HEK293 (cell line): ENCODE measurements at regions not wholly inside any gene's neighbourhood (a gene's known extent, or its start where the extent isn't known, plus 50 kb on each side); places are given as distances from the start of the nearest gene placed in this dataset.
"Not testable (repeated sequence)": the region's sequence is repeated elsewhere in the genome, so short reads cannot be mapped to it uniquely, and the experiment has no call there.

ENCODE experiments used
- CTCF ChIA-PET: fragments of 350-600 bp; formaldehyde crosslinking; extraction: SDS; loops from one replicate; lab custom pipeline; 2021; ENCODE audit warnings: antibody characterized with exemption; lab: Yijun Ruan, JAX
- POLR2A ChIA-PET: fragments of 300-600 bp; formaldehyde crosslinking; extraction: SDS; loops from one replicate; lab custom pipeline; 2020; ENCODE audit warnings: antibody characterized with exemption, inconsistent platforms; lab: Yijun Ruan, JAX
- H3K27ac ChIP-seq: fragments of 200-500 bp; sonication (Bioruptor generic); 2 replicates; pipeline ENCODE4 v1.5.1; 2014; ENCODE audit warnings: low read depth, low read length, control low read depth, inconsistent platforms; ENCODE audit errors: extremely low read depth
- H3K36me3 ChIP-seq, 2 experiments: fragments of 200-500 bp in 1 of 2; sonication (Bioruptor generic) in 1 of 2; 1 replicate in 1 of 2; 2 replicates in 1 of 2; pipeline ENCODE4 v1.5.1; 2014 to 2017; ENCODE audit warnings: inconsistent platforms in 2 of 2, low read length in 2 of 2; ENCODE audit not compliant: control insufficient read depth in 2 of 2, insufficient read depth in 1 of 2
- H3K4me1 ChIP-seq: fragments of 200-500 bp; sonication (Bioruptor generic); 2 replicates; pipeline ENCODE4 v1.5.1; 2014; ENCODE audit warnings: mild to moderate bottlenecking, low read length, inconsistent platforms; ENCODE audit not compliant: control insufficient read depth, insufficient read depth
- H3K4me3 ChIP-seq: 2 replicates; pipeline ENCODE4 v1.5.1; 2011; ENCODE audit warnings: low read depth, mild to moderate bottlenecking, control low read depth, low read length, moderate library complexity
- H3K9me3 ChIP-seq: fragments of 200-500 bp; sonication (Bioruptor generic); 2 replicates; pipeline ENCODE4 v1.5.1; 2014; ENCODE audit warnings: low read depth, low read length, inconsistent platforms; ENCODE audit not compliant: control insufficient read depth, insufficient read depth
- GFI1B ChIP-seq: fragments of 450-650 bp; formaldehyde crosslinking; IDR thresholded peaks from 2 replicates; pipeline ENCODE4 v1.5.1; 2016; ENCODE audit warnings: missing biosample characterization, missing genetic modification characterization
- ZBTB21 ChIP-seq: fragments of 450-650 bp; formaldehyde crosslinking; IDR thresholded peaks from 2 replicates; pipeline ENCODE4 v1.5.1; 2017; ENCODE audit warnings: missing biosample characterization, missing genetic modification characterization
- ZBTB8A ChIP-seq: fragments of 450-650 bp; formaldehyde crosslinking; IDR thresholded peaks from 2 replicates; pipeline ENCODE4 v1.5.1; 2016; ENCODE audit warnings: missing biosample characterization, missing genetic modification characterization
- ZNF140 ChIP-seq: fragments of 450-650 bp; formaldehyde crosslinking; IDR thresholded peaks from 2 replicates; pipeline ENCODE4 v1.5.1; 2016; ENCODE audit warnings: missing biosample characterization, missing genetic modification characterization
- ZNF202 ChIP-seq: fragments of 450-650 bp; formaldehyde crosslinking; IDR thresholded peaks from 2 replicates; pipeline ENCODE4 v1.5.1; 2016; ENCODE audit warnings: missing biosample characterization, missing genetic modification characterization, borderline replicate concordance
- ZNF266 ChIP-seq: fragments of 450-650 bp; formaldehyde crosslinking; IDR thresholded peaks from 2 replicates; pipeline ENCODE4 v1.5.1; 2016; ENCODE audit warnings: missing biosample characterization, missing genetic modification characterization, low read depth
- ZNF292 ChIP-seq: fragments of 450-650 bp; formaldehyde crosslinking; IDR thresholded peaks from 2 replicates; pipeline ENCODE4 v1.5.1; 2016; ENCODE audit warnings: low read depth, missing biosample characterization, missing genetic modification characterization, borderline replicate concordance
- ZNF394 ChIP-seq: fragments of 450-650 bp; formaldehyde crosslinking; IDR thresholded peaks from 2 replicates; pipeline ENCODE4 v1.5.1; 2016; ENCODE audit warnings: missing biosample characterization, missing genetic modification characterization, mild to moderate bottlenecking, moderate library complexity, borderline replicate concordance
- ZNF426 ChIP-seq: fragments of 450-650 bp; formaldehyde crosslinking; IDR thresholded peaks from 2 replicates; pipeline ENCODE4 v1.5.1; 2017; ENCODE audit warnings: missing biosample characterization, missing genetic modification characterization, mild to moderate bottlenecking, inconsistent platforms, moderate library complexity
- ZNF433 ChIP-seq: fragments of 450-650 bp; formaldehyde crosslinking; IDR thresholded peaks from 2 replicates; pipeline ENCODE4 v1.5.1; 2016; ENCODE audit warnings: missing biosample characterization, missing genetic modification characterization, low read depth
- ZNF510 ChIP-seq: fragments of 450-650 bp; formaldehyde crosslinking; IDR thresholded peaks from 2 replicates; pipeline ENCODE4 v1.5.1; 2018; ENCODE audit warnings: mild to moderate bottlenecking, missing genetic modification characterization, missing biosample characterization; ENCODE audit not compliant: insufficient replicate concordance
- ZNF529 ChIP-seq: fragments of 450-650 bp; formaldehyde crosslinking; IDR thresholded peaks from 2 replicates; pipeline ENCODE4 v1.5.1; 2017; ENCODE audit warnings: missing genetic modification characterization, missing biosample characterization; ENCODE audit not compliant: insufficient replicate concordance
- ZNF555 ChIP-seq: fragments of 450-650 bp; formaldehyde crosslinking; conservative IDR thresholded peaks from 2 replicates; pipeline ENCODE4 v1.5.1; 2017; ENCODE audit warnings: missing biosample characterization, mild to moderate bottlenecking, missing genetic modification characterization, inconsistent platforms
- ZNF560 ChIP-seq: fragments of 450-650 bp; formaldehyde crosslinking; IDR thresholded peaks from 2 replicates; pipeline ENCODE4 v1.5.1; 2017; ENCODE audit warnings: missing biosample characterization, missing genetic modification characterization, borderline replicate concordance
- ZNF623 ChIP-seq: fragments of 450-650 bp; formaldehyde crosslinking; IDR thresholded peaks from 2 replicates; pipeline ENCODE4 v1.5.1; 2016; ENCODE audit warnings: missing biosample characterization, missing genetic modification characterization
- ZNF654 ChIP-seq: fragments of 450-650 bp; formaldehyde crosslinking; IDR thresholded peaks from 2 replicates; pipeline ENCODE4 v1.5.1; 2016; ENCODE audit warnings: low read depth, missing biosample characterization, missing genetic modification characterization
- TF ChIP-seq, protein P1 (sequence below): fragments of 450-650 bp; formaldehyde crosslinking; IDR thresholded peaks from 2 replicates; pipeline ENCODE4 v1.5.1; 2016; ENCODE audit warnings: missing biosample characterization, missing genetic modification characterization
- TF ChIP-seq, protein P2 (sequence below): fragments of 450-650 bp; formaldehyde crosslinking; conservative IDR thresholded peaks from 2 replicates; pipeline ENCODE4 v1.5.1; 2016; ENCODE audit warnings: low read depth, missing biosample characterization, missing genetic modification characterization
- TF ChIP-seq, protein P3 (sequence below): fragments of 450-650 bp; formaldehyde crosslinking; conservative IDR thresholded peaks from 2 replicates; pipeline ENCODE4 v1.5.1; 2016; ENCODE audit warnings: low read depth, missing biosample characterization, missing genetic modification characterization

DNA sequence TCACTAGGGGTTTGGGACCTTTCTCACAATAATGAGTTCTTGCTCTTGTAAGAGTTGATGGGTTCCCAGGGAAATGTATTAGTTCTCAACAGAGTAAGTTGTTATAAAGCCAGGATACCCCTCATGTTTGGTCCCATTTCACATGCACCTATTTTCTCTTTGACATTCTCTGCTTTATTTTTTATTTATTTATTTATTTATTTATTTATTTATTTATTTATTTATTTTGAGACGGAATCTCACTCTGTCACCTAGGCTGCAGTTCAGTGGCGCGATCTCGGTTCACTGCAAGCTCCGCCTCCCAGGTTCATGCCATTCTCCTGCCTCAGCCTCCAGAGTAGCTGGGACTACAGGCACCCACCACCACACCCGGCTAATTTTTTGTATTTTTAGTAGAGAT lies 52.2 kb downstream of the ACTRT1 start:
- H3K36me3 ChIP-seq, H3K9me3 ChIP-seq, POLR2A ChIA-PET, H3K4me1 ChIP-seq, H3K27ac ChIP-seq, H3K4me3 ChIP-seq: not testable (repeated sequence)
- TF ChIP-seq ZNF560 (tag by site-specific recombination) (peak; percentile 73; the same call in 1 of the 2 replicates), ZNF202 (tag by site-specific recombination) (peak; percentile 63; the same call in 1 of the 2 replicates), ZNF555 (peak; percentile 83), ZNF140 (tag by site-specific recombination) (peak; percentile 82; the same call in 1 of the 2 replicates), ZBTB21 (tag by site-specific recombination) (0 out of 2 replicates have a peak, but pooled peaks have one; percentile 22), ZNF510 (peak; percentile 52), ZNF654 (peak; percentile 40), ZNF266 (tag by site-specific recombination) (0 out of 2 replicates have a peak, but pooled peaks have one; percentile 65), ZNF292 (0 out of 2 replicates have a peak, but pooled peaks have one; percentile 39), ZNF529 (tag by site-specific recombination) (peak; percentile 42), GFI1B (tag by site-specific recombination) (0 out of 2 replicates have a peak, but pooled peaks have one; percentile 25), ZBTB8A (peak; percentile 42; the same call in 1 of the 2 replicates), ZNF433 (tag by site-specific recombination) (0 out of 2 replicates have a peak, but pooled peaks have one; percentile 51), ZNF394 (peak; percentile 79; the same call in 1 of the 2 replicates), ZNF623 (tag by site-specific recombination) (peak; percentile 54), ZNF426 (tag by site-specific recombination) (peak; percentile 80)
- TF ChIP-seq, protein P1, sequence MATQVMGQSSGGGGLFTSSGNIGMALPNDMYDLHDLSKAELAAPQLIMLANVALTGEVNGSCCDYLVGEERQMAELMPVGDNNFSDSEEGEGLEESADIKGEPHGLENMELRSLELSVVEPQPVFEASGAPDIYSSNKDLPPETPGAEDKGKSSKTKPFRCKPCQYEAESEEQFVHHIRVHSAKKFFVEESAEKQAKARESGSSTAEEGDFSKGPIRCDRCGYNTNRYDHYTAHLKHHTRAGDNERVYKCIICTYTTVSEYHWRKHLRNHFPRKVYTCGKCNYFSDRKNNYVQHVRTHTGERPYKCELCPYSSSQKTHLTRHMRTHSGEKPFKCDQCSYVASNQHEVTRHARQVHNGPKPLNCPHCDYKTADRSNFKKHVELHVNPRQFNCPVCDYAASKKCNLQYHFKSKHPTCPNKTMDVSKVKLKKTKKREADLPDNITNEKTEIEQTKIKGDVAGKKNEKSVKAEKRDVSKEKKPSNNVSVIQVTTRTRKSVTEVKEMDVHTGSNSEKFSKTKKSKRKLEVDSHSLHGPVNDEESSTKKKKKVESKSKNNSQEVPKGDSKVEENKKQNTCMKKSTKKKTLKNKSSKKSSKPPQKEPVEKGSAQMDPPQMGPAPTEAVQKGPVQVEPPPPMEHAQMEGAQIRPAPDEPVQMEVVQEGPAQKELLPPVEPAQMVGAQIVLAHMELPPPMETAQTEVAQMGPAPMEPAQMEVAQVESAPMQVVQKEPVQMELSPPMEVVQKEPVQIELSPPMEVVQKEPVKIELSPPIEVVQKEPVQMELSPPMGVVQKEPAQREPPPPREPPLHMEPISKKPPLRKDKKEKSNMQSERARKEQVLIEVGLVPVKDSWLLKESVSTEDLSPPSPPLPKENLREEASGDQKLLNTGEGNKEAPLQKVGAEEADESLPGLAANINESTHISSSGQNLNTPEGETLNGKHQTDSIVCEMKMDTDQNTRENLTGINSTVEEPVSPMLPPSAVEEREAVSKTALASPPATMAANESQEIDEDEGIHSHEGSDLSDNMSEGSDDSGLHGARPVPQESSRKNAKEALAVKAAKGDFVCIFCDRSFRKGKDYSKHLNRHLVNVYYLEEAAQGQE, result peak; percentile 25; the same call in 1 of the 2 replicates
- TF ChIP-seq, protein P2, sequence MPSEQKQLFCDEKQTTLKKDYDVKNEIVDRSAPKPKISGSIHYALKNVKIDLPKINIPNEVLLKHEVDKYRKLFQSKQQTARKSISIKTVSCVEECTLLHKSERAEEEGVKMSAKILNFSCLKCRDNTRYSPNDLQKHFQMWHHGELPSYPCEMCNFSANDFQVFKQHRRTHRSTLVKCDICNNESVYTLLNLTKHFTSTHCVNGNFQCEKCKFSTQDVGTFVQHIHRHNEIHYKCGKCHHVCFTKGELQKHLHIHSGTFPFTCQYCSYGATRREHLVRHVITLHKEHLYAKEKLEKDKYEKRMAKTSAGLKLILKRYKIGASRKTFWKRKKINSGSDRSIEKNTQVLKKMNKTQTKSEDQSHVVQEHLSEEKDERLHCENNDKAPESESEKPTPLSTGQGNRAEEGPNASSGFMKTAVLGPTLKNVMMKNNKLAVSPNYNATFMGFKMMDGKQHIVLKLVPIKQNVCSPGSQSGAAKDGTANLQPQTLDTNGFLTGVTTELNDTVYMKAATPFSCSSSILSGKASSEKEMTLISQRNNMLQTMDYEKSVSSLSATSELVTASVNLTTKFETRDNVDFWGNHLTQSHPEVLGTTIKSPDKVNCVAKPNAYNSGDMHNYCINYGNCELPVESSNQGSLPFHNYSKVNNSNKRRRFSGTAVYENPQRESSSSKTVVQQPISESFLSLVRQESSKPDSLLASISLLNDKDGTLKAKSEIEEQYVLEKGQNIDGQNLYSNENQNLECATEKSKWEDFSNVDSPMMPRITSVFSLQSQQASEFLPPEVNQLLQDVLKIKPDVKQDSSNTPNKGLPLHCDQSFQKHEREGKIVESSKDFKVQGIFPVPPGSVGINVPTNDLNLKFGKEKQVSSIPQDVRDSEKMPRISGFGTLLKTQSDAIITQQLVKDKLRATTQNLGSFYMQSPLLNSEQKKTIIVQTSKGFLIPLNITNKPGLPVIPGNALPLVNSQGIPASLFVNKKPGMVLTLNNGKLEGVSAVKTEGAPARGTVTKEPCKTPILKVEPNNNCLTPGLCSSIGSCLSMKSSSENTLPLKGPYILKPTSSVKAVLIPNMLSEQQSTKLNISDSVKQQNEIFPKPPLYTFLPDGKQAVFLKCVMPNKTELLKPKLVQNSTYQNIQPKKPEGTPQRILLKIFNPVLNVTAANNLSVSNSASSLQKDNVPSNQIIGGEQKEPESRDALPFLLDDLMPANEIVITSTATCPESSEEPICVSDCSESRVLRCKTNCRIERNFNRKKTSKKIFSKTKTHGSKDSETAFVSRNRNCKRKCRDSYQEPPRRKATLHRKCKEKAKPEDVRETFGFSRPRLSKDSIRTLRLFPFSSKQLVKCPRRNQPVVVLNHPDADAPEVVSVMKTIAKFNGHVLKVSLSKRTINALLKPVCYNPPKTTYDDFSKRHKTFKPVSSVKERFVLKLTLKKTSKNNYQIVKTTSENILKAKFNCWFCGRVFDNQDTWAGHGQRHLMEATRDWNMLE (tag by site-specific recombination), result peak; percentile 77
- TF ChIP-seq, protein P3, sequence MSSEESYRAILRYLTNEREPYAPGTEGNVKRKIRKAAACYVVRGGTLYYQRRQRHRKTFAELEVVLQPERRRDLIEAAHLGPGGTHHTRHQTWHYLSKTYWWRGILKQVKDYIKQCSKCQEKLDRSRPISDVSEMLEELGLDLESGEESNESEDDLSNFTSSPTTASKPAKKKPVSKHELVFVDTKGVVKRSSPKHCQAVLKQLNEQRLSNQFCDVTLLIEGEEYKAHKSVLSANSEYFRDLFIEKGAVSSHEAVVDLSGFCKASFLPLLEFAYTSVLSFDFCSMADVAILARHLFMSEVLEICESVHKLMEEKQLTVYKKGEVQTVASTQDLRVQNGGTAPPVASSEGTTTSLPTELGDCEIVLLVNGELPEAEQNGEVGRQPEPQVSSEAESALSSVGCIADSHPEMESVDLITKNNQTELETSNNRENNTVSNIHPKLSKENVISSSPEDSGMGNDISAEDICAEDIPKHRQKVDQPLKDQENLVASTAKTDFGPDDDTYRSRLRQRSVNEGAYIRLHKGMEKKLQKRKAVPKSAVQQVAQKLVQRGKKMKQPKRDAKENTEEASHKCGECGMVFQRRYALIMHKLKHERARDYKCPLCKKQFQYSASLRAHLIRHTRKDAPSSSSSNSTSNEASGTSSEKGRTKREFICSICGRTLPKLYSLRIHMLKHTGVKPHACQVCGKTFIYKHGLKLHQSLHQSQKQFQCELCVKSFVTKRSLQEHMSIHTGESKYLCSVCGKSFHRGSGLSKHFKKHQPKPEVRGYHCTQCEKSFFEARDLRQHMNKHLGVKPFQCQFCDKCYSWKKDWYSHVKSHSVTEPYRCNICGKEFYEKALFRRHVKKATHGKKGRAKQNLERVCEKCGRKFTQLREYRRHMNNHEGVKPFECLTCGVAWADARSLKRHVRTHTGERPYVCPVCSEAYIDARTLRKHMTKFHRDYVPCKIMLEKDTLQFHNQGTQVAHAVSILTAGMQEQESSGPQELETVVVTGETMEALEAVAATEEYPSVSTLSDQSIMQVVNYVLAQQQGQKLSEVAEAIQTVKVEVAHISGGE, result peak; percentile 66; the same call in 1 of the 2 replicates
- CTCF ChIA-PET, result interaction anchor here (0.6 kb wide), 1 partner anchor 171 kb away, joined by 3 read pairs; no protein-coding TSS in a partner anchor
